HepG2 (cell line): ENCODE measurements at regions not wholly inside any gene's neighbourhood (a gene's known extent, or its start where the extent isn't known, plus 50 kb on each side); places are given as distances from the start of the nearest gene placed in this dataset.

Source experiments
- ATAC-seq: fragments of 200-7000 bp; cut with Tn5 transposase; 3 replicates; pipeline ENCODE4 v1.9.1; 2020; ENCODE audit warnings: mild to moderate bottlenecking, moderate library complexity
- BruUV-seq: library from RNA; stranded (reverse); fragments of 400-500 nt; replicated peaks from 2 replicates; lab custom pipeline; 2021; lab: Mats Ljungman, UMichigan
- CTCF ChIA-PET: fragments of 300-600 bp; formaldehyde crosslinking; extraction: SDS; loops from one replicate; lab custom pipeline; 2021; ENCODE audit warnings: low total read pairs, inconsistent platforms, low intra/inter-chr PET ratio; lab: Yijun Ruan, JAX
- POLR2A ChIA-PET: fragments of 350-600 bp; sonication (Branson Sonifier 250); formaldehyde crosslinking; loops from one replicate; lab custom pipeline; 2020; ENCODE audit warnings: antibody characterized with exemption, inconsistent platforms; lab: Yijun Ruan, JAX
- DNase-seq: peaks from one replicate; pipeline ENCODE4 v3.0.0-alpha.2; 2015; ENCODE audit warnings: low spot score
- FAIRE-seq: peaks from 3 replicates; lab custom pipeline; 2011; peaks lifted over from hg19 to GRCh38; lab: Jason Lieb, UNC
- H2AFZ ChIP-seq: one replicate; pipeline ENCODE4 v1.6.1; 2011; ENCODE audit warnings: low read length, inconsistent platforms
- H3K27ac ChIP-seq: fragments of 300-600 bp; 3 replicates; pipeline ENCODE4 v1.8.0; 2011; ENCODE audit warnings: mixed run types, mild to moderate bottlenecking, mixed read lengths, low read length, inconsistent platforms; ENCODE audit not compliant: insufficient read depth; ENCODE audit errors: extremely low read length
- H3K27me3 ChIP-seq, 2 experiments: fragments of 200-600 bp in 1 of 2; 2 replicates in 1 of 2; 3 replicates in 1 of 2; pipeline versions ENCODE4 v1.6.0 to v1.8.0; 2011; ENCODE audit warnings: low read length in 2 of 2, mild to moderate bottlenecking in 2 of 2, moderate library complexity in 2 of 2, inconsistent platforms in 1 of 2; ENCODE audit not compliant: insufficient read depth in 2 of 2, control insufficient read depth in 1 of 2
- H3K36me3 ChIP-seq, 2 experiments: fragments of 200-600 bp in 1 of 2; replicated peaks in 1 of 2; 2 replicates in 1 of 2; 3 replicates in 1 of 2; pipeline versions ENCODE4 v1.5.1 to v1.8.0; 2011; ENCODE audit warnings: low read length in 2 of 2, inconsistent platforms in 1 of 2; ENCODE audit not compliant: insufficient read depth in 2 of 2, control insufficient read depth in 1 of 2
- H3K4me1 ChIP-seq: 2 replicates; pipeline ENCODE4 v1.5.1; 2012; ENCODE audit warnings: low read length, inconsistent platforms; ENCODE audit not compliant: insufficient read depth
- H3K4me2 ChIP-seq: 2 replicates; pipeline ENCODE4 v1.6.0; 2011; ENCODE audit warnings: low read depth, low read length, inconsistent platforms
- H3K4me3 ChIP-seq, 3 experiments: fragments of 200-600 bp in 1 of 3; sonication (generic), shearing (Covaris generic) in 1 of 3; replicated peaks in 1 of 3; 2 replicates each; pipeline ENCODE4 v1.5.1; 2011 to 2016; ENCODE audit warnings: low read length in 3 of 3, inconsistent platforms in 2 of 3, low read depth in 2 of 3, mild to moderate bottlenecking in 2 of 3, control low read depth in 1 of 3, mixed read lengths in 1 of 3; ENCODE audit not compliant: insufficient read depth in 1 of 3
- H3K79me2 ChIP-seq: one replicate; pipeline ENCODE4 v1.6.1; 2011; ENCODE audit warnings: low read length, inconsistent platforms; ENCODE audit not compliant: insufficient read depth
- H3K9ac ChIP-seq: 2 replicates; pipeline ENCODE4 v1.6.0; 2011; ENCODE audit warnings: mild to moderate bottlenecking, low read depth, low read length, inconsistent platforms; ENCODE audit not compliant: insufficient read depth
- H3K9me3 ChIP-seq: 2 replicates; pipeline ENCODE4 v1.5.1; 2012; ENCODE audit warnings: mild to moderate bottlenecking, low read length
- H4K20me1 ChIP-seq: 2 replicates; pipeline ENCODE4 v1.6.0; 2011; ENCODE audit warnings: inconsistent platforms, mild to moderate bottlenecking, low read length, moderate library complexity; ENCODE audit not compliant: insufficient read depth
- ATAD3A ChIP-seq: sonication (generic); formaldehyde crosslinking; IDR thresholded peaks from 2 replicates; pipeline ENCODE4 v1.4.0; 2020; ENCODE audit warnings: missing genetic modification reagents
- FOXM1 ChIP-seq: sonication (generic); formaldehyde crosslinking; IDR thresholded peaks from 2 replicates; pipeline ENCODE4 v1.5.0; 2020; ENCODE audit warnings: missing genetic modification reagents
- MAFK ChIP-seq, 2 experiments: IDR thresholded peaks in 1 of 2; conservative IDR thresholded peaks in 1 of 2; 2 replicates each; pipeline ENCODE4 v1.6.1; 2011; ENCODE audit warnings: improper control_type of control experiment in 2 of 2, low read length in 2 of 2
- ZKSCAN8 ChIP-seq: IDR thresholded peaks from 2 replicates; pipeline ENCODE4 v1.6.1; 2016; ENCODE audit warnings: borderline replicate concordance, missing genetic modification reagents, missing compliant biosample characterization
- ZNF17 ChIP-seq: sonication (generic); formaldehyde crosslinking; IDR thresholded peaks from 2 replicates; pipeline ENCODE4 v1.5.0; 2020; ENCODE audit warnings: mild to moderate bottlenecking, missing genetic modification reagents
- ZNF180 ChIP-seq: sonication (generic); formaldehyde crosslinking; IDR thresholded peaks from 2 replicates; pipeline ENCODE4 v1.4.0; 2020; ENCODE audit warnings: low read depth, missing genetic modification reagents, borderline replicate concordance
- ZNF343 ChIP-seq: sonication (generic); formaldehyde crosslinking; IDR thresholded peaks from 2 replicates; pipeline ENCODE4 v1.4.0; 2020; ENCODE audit warnings: mild to moderate bottlenecking, missing genetic modification reagents
- ZNF441 ChIP-seq: sonication (generic); formaldehyde crosslinking; IDR thresholded peaks from 2 replicates; pipeline ENCODE4 v1.7.0; 2021; ENCODE audit warnings: missing genetic modification reagents, borderline replicate concordance
- ZNF75D ChIP-seq: sonication (generic); formaldehyde crosslinking; IDR thresholded peaks from 2 replicates; pipeline ENCODE4 v1.8.1; 2023; ENCODE audit warnings: missing genetic modification reagents, mild to moderate bottlenecking, borderline replicate concordance
- ZNF792 ChIP-seq: IDR thresholded peaks from 2 replicates; pipeline ENCODE4 v1.6.1; 2016
- ZNF83 ChIP-seq: sonication (generic); formaldehyde crosslinking; IDR thresholded peaks from 2 replicates; pipeline ENCODE4 v1.4.0; 2020; ENCODE audit warnings: missing genetic modification reagents, mild to moderate bottlenecking, borderline replicate concordance
- ZSCAN31 ChIP-seq: sonication (generic); formaldehyde crosslinking; IDR thresholded peaks from 2 replicates; pipeline ENCODE4 v1.5.0; 2020; ENCODE audit warnings: low read depth, mild to moderate bottlenecking, missing genetic modification reagents
- WGBS: methylation state at CpG from one replicate; pipeline ENCODE4 v1.1.6; 2017; ENCODE audit warnings: low lambda C conversion rate; 5-methylcytosine and 5-hydroxymethylcytosine counted together
- in situ Hi-C: cut with HindIII; loops from 2 replicates; pipeline ENCODE4 v1.10.0; 2017; ENCODE audit warnings: low pct_unique_long_range_greater_than_20kb; ENCODE audit not compliant: extremely low pct_ligation_motif_present
- intact Hi-C: fragments of 100-400 bp; cut with micrococcal nuclease; formaldehyde crosslinking; loops from one replicate; pipeline ENCODE4 v1.10.0; 2022; ENCODE audit not compliant: unreplicated experiment
- TF ChIP-seq, protein P1 (sequence below): IDR thresholded peaks from 2 replicates; pipeline ENCODE4 v1.6.1; 2012; ENCODE audit warnings: low read length, improper control_type of control experiment

DNA sequence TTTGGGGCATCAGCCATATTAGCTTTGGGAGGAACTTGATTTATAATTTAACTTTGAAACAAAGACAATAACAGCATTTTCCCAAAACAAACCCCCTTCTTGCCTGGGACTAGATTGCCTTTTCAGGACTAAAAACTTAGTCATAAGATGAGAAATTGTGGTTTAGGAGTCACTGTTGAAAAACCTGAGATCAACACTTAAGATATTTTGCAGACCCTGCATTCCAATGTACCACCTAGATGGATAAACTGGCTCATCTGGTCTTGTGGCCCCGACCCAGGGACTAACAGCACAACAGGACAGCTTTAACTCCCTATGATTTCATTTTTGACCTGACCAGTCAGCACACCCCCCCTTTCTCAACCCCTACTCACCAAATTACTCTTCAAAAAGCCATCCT, 1165.4 kb downstream of the XPNPEP1 start:
- Histone ChIP-seq H3K9me3 (peaks cover 96% of the 10 kb centered on the region), H4K20me1 (no peaks in the 10 kb centered on the region), H3K4me1 (no peaks in the 10 kb centered on the region), H3K4me2 (no peak overlapping the region), H2AFZ (no peak overlapping the region), H3K27ac (no peak overlapping the region), H3K4me3 (no peak overlapping the region), H3K27me3 (no peaks in the 10 kb centered on the region), H3K9ac (no peak overlapping the region), H3K79me2 (no peaks in the 10 kb centered on the region), H3K36me3 (no peaks in the 10 kb centered on the region)
- ChIA-PET POLR2A (no interaction called here), CTCF (no interaction called here)
- in situ Hi-C loops = no loop called here
- no TSS peak for BruUV-seq
- WGBS = 0% methylated on average over 1 of the region's 1 CpG
- FAIRE-seq (no peak), ATAC-seq (no peak), DNase-seq (no peak)
- intact Hi-C loops = no loop called here
- TF ChIP-seq ZNF343 = no peak
- no peak for TF ChIP-seq FOXM1 (CRISPR knock-in tag)
- no peak for TF ChIP-seq ZNF441
- TF ChIP-seq ZSCAN31 (CRISPR knock-in tag) = no peak
- no peak for TF ChIP-seq ZNF180 (CRISPR knock-in tag)
- TF ChIP-seq MAFK (conservative IDR thresholded peaks at IDR 0.05 in 1 of 2, IDR thresholded peaks at IDR 0.05 in 1 of 2; ENCODE audit: low read length in 2 of 2) = no peak
- no peak for TF ChIP-seq ZNF83 (CRISPR knock-in tag)
- no peak for TF ChIP-seq ZNF75D
- TF ChIP-seq, protein P1, sequence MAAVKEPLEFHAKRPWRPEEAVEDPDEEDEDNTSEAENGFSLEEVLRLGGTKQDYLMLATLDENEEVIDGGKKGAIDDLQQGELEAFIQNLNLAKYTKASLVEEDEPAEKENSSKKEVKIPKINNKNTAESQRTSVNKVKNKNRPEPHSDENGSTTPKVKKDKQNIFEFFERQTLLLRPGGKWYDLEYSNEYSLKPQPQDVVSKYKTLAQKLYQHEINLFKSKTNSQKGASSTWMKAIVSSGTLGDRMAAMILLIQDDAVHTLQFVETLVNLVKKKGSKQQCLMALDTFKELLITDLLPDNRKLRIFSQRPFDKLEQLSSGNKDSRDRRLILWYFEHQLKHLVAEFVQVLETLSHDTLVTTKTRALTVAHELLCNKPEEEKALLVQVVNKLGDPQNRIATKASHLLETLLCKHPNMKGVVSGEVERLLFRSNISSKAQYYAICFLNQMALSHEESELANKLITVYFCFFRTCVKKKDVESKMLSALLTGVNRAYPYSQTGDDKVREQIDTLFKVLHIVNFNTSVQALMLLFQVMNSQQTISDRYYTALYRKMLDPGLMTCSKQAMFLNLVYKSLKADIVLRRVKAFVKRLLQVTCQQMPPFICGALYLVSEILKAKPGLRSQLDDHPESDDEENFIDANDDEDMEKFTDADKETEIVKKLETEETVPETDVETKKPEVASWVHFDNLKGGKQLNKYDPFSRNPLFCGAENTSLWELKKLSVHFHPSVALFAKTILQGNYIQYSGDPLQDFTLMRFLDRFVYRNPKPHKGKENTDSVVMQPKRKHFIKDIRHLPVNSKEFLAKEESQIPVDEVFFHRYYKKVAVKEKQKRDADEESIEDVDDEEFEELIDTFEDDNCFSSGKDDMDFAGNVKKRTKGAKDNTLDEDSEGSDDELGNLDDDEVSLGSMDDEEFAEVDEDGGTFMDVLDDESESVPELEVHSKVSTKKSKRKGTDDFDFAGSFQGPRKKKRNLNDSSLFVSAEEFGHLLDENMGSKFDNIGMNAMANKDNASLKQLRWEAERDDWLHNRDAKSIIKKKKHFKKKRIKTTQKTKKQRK = no peak
- no peak for TF ChIP-seq ZNF17 (CRISPR knock-in tag)
- no peak for TF ChIP-seq ATAD3A
- TF ChIP-seq ZKSCAN8 (CRISPR knock-in tag) = no peak
- TF ChIP-seq ZNF792 (CRISPR knock-in tag) = no peak
